Adrenal gland (tissue), 9 donors: ENCODE measurements at regions not wholly inside any gene's neighbourhood (a gene's known extent, or its start where the extent isn't known, plus 50 kb on each side); places are given as distances from the start of the nearest gene placed in this dataset.

Experiments
- DNase-seq, 7 donors: peaks; one replicate each; pipeline ENCODE4 v3.0.0-alpha.2; 2019 to 2020
- H3K27ac ChIP-seq, 5 donors: fragments of 200-600 bp; sonication (generic) in 4 of 5; 1 replicate in 3 of 5; 2 replicates in 2 of 5; pipeline versions ENCODE4 v1.5.1 to v1.8.0; 2016 to 2020; ENCODE audit warnings: mild to moderate bottlenecking in 1 of 5
- H3K27me3 ChIP-seq: fragments of 200-600 bp; 2 replicates; pipeline ENCODE4 v1.8.0; 2021
- H3K36me3 ChIP-seq, 2 donors: fragments of 200-600 bp; replicated peaks in 1 of 2; 1 replicate in 1 of 2; 2 replicates in 1 of 2; pipeline versions ENCODE4 v1.5.1 to v1.8.0; 2018 to 2022
- H3K4me1 ChIP-seq, 2 donors: fragments of 200-600 bp; replicated peaks in 1 of 2; 1 replicate in 1 of 2; 2 replicates in 1 of 2; pipeline versions ENCODE4 v1.5.1 to v1.8.0; 2018 to 2021
- H3K4me3 ChIP-seq, 4 donors: fragments of 200-600 bp; sonication (generic) in 3 of 4; one replicate each; pipeline ENCODE4 v1.5.1; 2016 to 2018
- H3K9me3 ChIP-seq, 3 donors: fragments of 200-600 bp; sonication (generic) in 1 of 3; replicated peaks in 1 of 3; 1 replicate in 2 of 3; 2 replicates in 1 of 3; pipeline versions ENCODE4 v1.5.1 to v1.8.0; 2016 to 2021
- CTCF ChIP-seq, 6 experiments: fragments of 450-650 bp in 4 of 6; fragments of 200-600 bp in 2 of 6; sonication (generic) in 1 of 6; IDR thresholded peaks; 1 replicate in 5 of 6; 2 replicates in 1 of 6; pipeline versions ENCODE4 v1.5.1 to v1.8.0; 2016 to 2021; ENCODE audit warnings: antibody characterized with exemption in 6 of 6, mild to moderate bottlenecking in 2 of 6, moderate library complexity in 1 of 6
- POLR2A ChIP-seq, 2 donors: fragments of 450-650 bp; IDR thresholded peaks; one replicate each; pipeline ENCODE4 v1.6.1; 2017; ENCODE audit warnings: antibody characterized with exemption in 2 of 2, mild to moderate bottlenecking in 2 of 2, moderate library complexity in 1 of 2
- WGBS, 4 donors: extraction: QIAGEN DNeasy Blood & Tissue Kit in 2 of 4; methylation state at CpG; one replicate each; pipeline versions ENCODE4 v1.1.5 to v1.1.7; 2013 to 2017; 5-methylcytosine and 5-hydroxymethylcytosine counted together
- intact Hi-C, 2 donors: fragments of 100-400 bp; cut with DNase I; formaldehyde crosslinking; loops; one replicate each; pipeline versions ENCODE4 v1.14.1 to v1.15.0; 2022 to 2023
- donor health status: healthy with polysubstance abuse.
- donor health status: Bipolar disorder and iron deficiency.
- donor health status: DM: yes; HTN: yes; CAD: no.
- donor health status: DM: no; HTN: no; CAD: no.
- donor health status: DM: no; HTN: no; CAD: no.

GRCh38 chr11:11750017-11750878 is 91.5 kb upstream of the USP47 start:
- H3K4me1 ChIP-seq = no peaks in the 10 kb centered on the region
- TF ChIP-seq POLR2A (IDR thresholded peaks at IDR 0.05) (no peak), CTCF (IDR thresholded peaks at IDR 0.05) (no peak)
- no peak overlapping the region for H3K4me3 ChIP-seq
- no peak overlapping the region for H3K27ac ChIP-seq
- H3K27me3 ChIP-seq = peaks cover 5% of the 10 kb centered on the region
- no peaks in the 10 kb centered on the region for H3K9me3 ChIP-seq
- 87 to 95% (median 90%) methylated on average over 2 of the region's 2 CpGs for WGBS, 4 donors
- no peaks in the 10 kb centered on the region for H3K36me3 ChIP-seq
- intact Hi-C loops = no loop called here
- DNase-seq = no peak

GRCh38 chr11:11748706-11749365 is 92.9 kb upstream of the USP47 start:
- H3K4me3 ChIP-seq = no peak overlapping the region
- H3K9me3 ChIP-seq = no peaks in the 10 kb centered on the region
- intact Hi-C loops = no loop called here
- peaks cover 5% of the 10 kb centered on the region for H3K27me3 ChIP-seq
- no peak for DNase-seq
- no peaks in the 10 kb centered on the region for H3K4me1 ChIP-seq
- TF ChIP-seq POLR2A (IDR thresholded peaks at IDR 0.05) (no peak), CTCF (IDR thresholded peaks at IDR 0.05) (no peak)
- WGBS, 4 donors = 76 to 82% (median 78%) methylated on average over 4 of the region's 4 CpGs
- no peaks in the 10 kb centered on the region for H3K36me3 ChIP-seq
- H3K27ac ChIP-seq = no peak overlapping the region

- Histone ChIP-seq H3K4me1 (no peaks in the 10 kb centered on the region), H3K9me3 (no peaks in the 10 kb centered on the region), H3K27me3 (peaks cover 5% of the 10 kb centered on the region), H3K27ac (no peak overlapping the region), H3K4me3 (no peak overlapping the region), H3K36me3 (no peaks in the 10 kb centered on the region)
- 81 to 96% (median 87%) methylated on average over 1 of the region's 1 CpG for WGBS, 4 donors
- DNase-seq = no peak
- intact Hi-C loops = no loop called here
- TF ChIP-seq POLR2A (IDR thresholded peaks at IDR 0.05) (no peak), CTCF (IDR thresholded peaks at IDR 0.05) (no peak)
Measured at GRCh38 chr11:11747570-11747969, 94.2 kb upstream of the USP47 start.

- no peaks in the 10 kb centered on the region for H3K4me1 ChIP-seq
- 41 to 63% (median 57%) methylated on average over 1 of the region's 1 CpG for WGBS, 4 donors
Measured at GRCh38 chr11:11746449-11746848, 95.3 kb upstream of the USP47 start.

More at GRCh38 chr11:11746449-11746848, 95.3 kb upstream of the USP47 start:
- intact Hi-C loops = no loop called here
- TF ChIP-seq POLR2A (IDR thresholded peaks at IDR 0.05) = no peak
- TF ChIP-seq CTCF (IDR thresholded peaks at IDR 0.05) = no peak
- Histone ChIP-seq H3K36me3 (no peaks in the 10 kb centered on the region), H3K9me3 (no peaks in the 10 kb centered on the region), H3K4me3 (no peak overlapping the region), H3K27me3 (peaks cover 5% of the 10 kb centered on the region), H3K27ac (no peak overlapping the region)
- no peak for DNase-seq
